ENCODE measurements at regions not wholly inside any gene's neighbourhood (a gene's known extent, or its start where the extent isn't known, plus 50 kb on each side); places are given as distances from the start of the nearest gene placed in this dataset.

GRCh38 chr1:209277662-209278061 lies 305.9 kb upstream of the CAMK1G start:
- H3K36me3 Mint-ChIP-seq (ENCODE audit: low read depth) = no peaks in the 10 kb centered on the region
- DNase-seq = no peak
- ATAC-seq = no peak
- no peaks in the 10 kb centered on the region for H3K9me3 Mint-ChIP-seq (ENCODE audit: insufficient read depth)
- H3K4me1 Mint-ChIP-seq (ENCODE audit: low read depth) = no peaks in the 10 kb centered on the region
- H3K4me3 Mint-ChIP-seq = no peak overlapping the region
- POLR2A ChIA-PET = no interaction called here
- H3K27ac Mint-ChIP-seq = no peak overlapping the region
- peaks cover 4% of the 10 kb centered on the region for H3K27me3 Mint-ChIP-seq (ENCODE audit: low read depth)
- CTCF ChIA-PET = no interaction called here

GRCh38 chr1:209291715-209292114 lies 291.8 kb upstream of the CAMK1G start:
- POLR2A ChIA-PET = no interaction called here
- peaks cover 3% of the 10 kb centered on the region for H3K27me3 Mint-ChIP-seq (ENCODE audit: low read depth)
- no peak overlapping the region for H3K4me3 Mint-ChIP-seq

GRCh38 chr1:209302779-209303568 lies 280.5 kb upstream of the CAMK1G start:
- ChIA-PET CTCF (no interaction called here), POLR2A (no interaction called here)
- H3K4me3 Mint-ChIP-seq = no peak overlapping the region

More at GRCh38 chr1:209291715-209292114, 291.8 kb upstream of the CAMK1G start:
- ATAC-seq (no peak), DNase-seq (no peak)
- Mint-ChIP-seq H3K27ac (no peak overlapping the region), H3K36me3 (ENCODE audit: low read depth) (no peaks in the 10 kb centered on the region), H3K4me1 (ENCODE audit: low read depth) (no peaks in the 10 kb centered on the region), H3K9me3 (ENCODE audit: insufficient read depth) (no peaks in the 10 kb centered on the region)
- CTCF ChIA-PET = no interaction called here

GRCh38 chr1:209304166-209304565 lies 279.3 kb upstream of the CAMK1G start:
- Mint-ChIP-seq H3K27ac (no peak overlapping the region), H3K9me3 (ENCODE audit: insufficient read depth) (no peaks in the 10 kb centered on the region), H3K36me3 (ENCODE audit: low read depth) (no peaks in the 10 kb centered on the region), H3K4me1 (ENCODE audit: low read depth) (no peaks in the 10 kb centered on the region), H3K27me3 (ENCODE audit: low read depth) (peaks cover 6% of the 10 kb centered on the region), H3K4me3 (no peak overlapping the region)
- ATAC-seq (no peak), DNase-seq (no peak)
- ChIA-PET CTCF (no interaction called here), POLR2A (no interaction called here)

More at GRCh38 chr1:209302779-209303568, 280.5 kb upstream of the CAMK1G start:
- H3K27ac Mint-ChIP-seq = no peak overlapping the region
- no peaks in the 10 kb centered on the region for H3K4me1 Mint-ChIP-seq (ENCODE audit: low read depth)
- peaks cover 10% of the 10 kb centered on the region for H3K27me3 Mint-ChIP-seq (ENCODE audit: low read depth)
- H3K36me3 Mint-ChIP-seq (ENCODE audit: low read depth) = no peaks in the 10 kb centered on the region
- DNase-seq = no peak
- ATAC-seq = no peak
- H3K9me3 Mint-ChIP-seq (ENCODE audit: insufficient read depth) = no peaks in the 10 kb centered on the region

- Mint-ChIP-seq H3K27me3 (ENCODE audit: low read depth) (peaks cover 6% of the 10 kb centered on the region), H3K36me3 (ENCODE audit: low read depth) (no peaks in the 10 kb centered on the region), H3K4me3 (no peak overlapping the region), H3K4me1 (ENCODE audit: low read depth) (no peaks in the 10 kb centered on the region), H3K9me3 (ENCODE audit: insufficient read depth) (no peaks in the 10 kb centered on the region), H3K27ac (no peak overlapping the region)
- ChIA-PET CTCF (interaction anchor here (1.0 kb wide), 1 partner anchor 49 kb away, joined by 3 read pairs; no protein-coding TSS in a partner anchor), POLR2A (no interaction called here)
- DNase-seq (no peak), ATAC-seq (no peak)
These were observed 278.1 kb upstream of the CAMK1G start for GRCh38 chr1:209305221-209305954.

- H3K4me1 Mint-ChIP-seq (ENCODE audit: low read depth) = no peaks in the 10 kb centered on the region
- POLR2A ChIA-PET = no interaction called here
- CTCF ChIA-PET = no interaction called here
- peaks cover 5% of the 10 kb centered on the region for H3K27me3 Mint-ChIP-seq (ENCODE audit: low read depth)
- no peak overlapping the region for H3K27ac Mint-ChIP-seq
- no peaks in the 10 kb centered on the region for H3K36me3 Mint-ChIP-seq (ENCODE audit: low read depth)
- H3K4me3 Mint-ChIP-seq = no peak overlapping the region
- no peak for DNase-seq
- no peaks in the 10 kb centered on the region for H3K9me3 Mint-ChIP-seq (ENCODE audit: insufficient read depth)
- ATAC-seq = no peak
These were observed 275.7 kb upstream of the CAMK1G start for GRCh38 chr1:209307846-209308245.

GRCh38 chr1:209309198-209309597 lies 274.3 kb upstream of the CAMK1G start:
- ATAC-seq = no peak
- ChIA-PET CTCF (no interaction called here), POLR2A (no interaction called here)
- Mint-ChIP-seq H3K36me3 (ENCODE audit: low read depth) (no peaks in the 10 kb centered on the region), H3K9me3 (ENCODE audit: insufficient read depth) (no peaks in the 10 kb centered on the region), H3K4me1 (ENCODE audit: low read depth) (no peaks in the 10 kb centered on the region), H3K27ac (no peak overlapping the region), H3K4me3 (no peak overlapping the region), H3K27me3 (ENCODE audit: low read depth) (peaks cover 3% of the 10 kb centered on the region)
- no peak for DNase-seq

GRCh38 chr1:209311770-209312169 lies 271.7 kb upstream of the CAMK1G start:
- ATAC-seq = no peak
- Mint-ChIP-seq H3K36me3 (ENCODE audit: low read depth) (no peaks in the 10 kb centered on the region), H3K9me3 (ENCODE audit: insufficient read depth) (no peaks in the 10 kb centered on the region), H3K27me3 (ENCODE audit: low read depth) (no peaks in the 10 kb centered on the region), H3K4me1 (ENCODE audit: low read depth) (no peaks in the 10 kb centered on the region), H3K27ac (no peak overlapping the region), H3K4me3 (no peak overlapping the region)
- CTCF ChIA-PET = no interaction called here
- POLR2A ChIA-PET = no interaction called here
- no peak for DNase-seq

GRCh38 chr1:209316929-209317328 lies 266.6 kb upstream of the CAMK1G start:
- Mint-ChIP-seq H3K4me1 (ENCODE audit: low read depth) (no peaks in the 10 kb centered on the region), H3K36me3 (ENCODE audit: low read depth) (no peaks in the 10 kb centered on the region), H3K27ac (no peak overlapping the region), H3K27me3 (ENCODE audit: low read depth) (no peaks in the 10 kb centered on the region), H3K4me3 (no peak overlapping the region), H3K9me3 (ENCODE audit: insufficient read depth) (no peaks in the 10 kb centered on the region)
- no peak for ATAC-seq
- ChIA-PET CTCF (no interaction called here), POLR2A (no interaction called here)
- DNase-seq = no peak

- CTCF ChIA-PET = no interaction called here
- no peaks in the 10 kb centered on the region for H3K9me3 Mint-ChIP-seq (ENCODE audit: insufficient read depth)
- H3K27me3 Mint-ChIP-seq (ENCODE audit: low read depth) = no peaks in the 10 kb centered on the region
- DNase-seq (no peak), ATAC-seq (no peak)
- no peak overlapping the region for H3K4me3 Mint-ChIP-seq
- H3K27ac Mint-ChIP-seq = no peak overlapping the region
- H3K4me1 Mint-ChIP-seq (ENCODE audit: low read depth) = no peaks in the 10 kb centered on the region
- H3K36me3 Mint-ChIP-seq (ENCODE audit: low read depth) = no peaks in the 10 kb centered on the region
- POLR2A ChIA-PET = no interaction called here
These were observed 265.1 kb upstream of the CAMK1G start for GRCh38 chr1:209318181-209319056.

- POLR2A ChIA-PET = no interaction called here
- no peak for DNase-seq
- Mint-ChIP-seq H3K4me1 (ENCODE audit: low read depth) (no peaks in the 10 kb centered on the region), H3K9me3 (ENCODE audit: insufficient read depth) (no peaks in the 10 kb centered on the region), H3K36me3 (ENCODE audit: low read depth) (no peaks in the 10 kb centered on the region), H3K27ac (no peak overlapping the region), H3K4me3 (no peak overlapping the region), H3K27me3 (ENCODE audit: low read depth) (no peaks in the 10 kb centered on the region)
- CTCF ChIA-PET = no interaction called here
- no peak for ATAC-seq
These were observed 264.5 kb upstream of the CAMK1G start for GRCh38 chr1:209319057-209319432.

- H3K36me3 Mint-ChIP-seq (ENCODE audit: low read depth) = no peaks in the 10 kb centered on the region
- no peak overlapping the region for H3K4me3 Mint-ChIP-seq
- POLR2A ChIA-PET = no interaction called here
- H3K27me3 Mint-ChIP-seq (ENCODE audit: low read depth) = no peaks in the 10 kb centered on the region
- DNase-seq (no peak), ATAC-seq (no peak)
- CTCF ChIA-PET = interaction anchor here (0.6 kb wide), 1 partner anchor 15 kb away, joined by 3 read pairs; no protein-coding TSS in a partner anchor
- no peak overlapping the region for H3K27ac Mint-ChIP-seq
- no peaks in the 10 kb centered on the region for H3K9me3 Mint-ChIP-seq (ENCODE audit: insufficient read depth)
- no peaks in the 10 kb centered on the region for H3K4me1 Mint-ChIP-seq (ENCODE audit: low read depth)
These were observed 264.0 kb upstream of the CAMK1G start for GRCh38 chr1:209319549-209319948.
